ENCODE measurements at regions not wholly inside any gene's neighbourhood (a gene's known extent, or its start where the extent isn't known, plus 50 kb on each side); places are given as distances from the start of the nearest gene placed in this dataset.

- no peak overlapping the region for H3K4me3 ChIP-seq (ENCODE audit: control insufficient read depth, low read depth, low read length)
- no peak for TF ChIP-seq CTCF (IDR thresholded peaks at IDR 0.05; ENCODE audit: control insufficient read depth, insufficient read depth, low read depth, low read length, missing control alignments)
- no peak for DNase-seq (ENCODE audit: low read depth)
These were observed 155.8 kb downstream of the RBM46 start for GRCh38 chr4:154936873-154937272.

GRCh38 chr4:154939851-154940250 lies 158.8 kb downstream of the RBM46 start:
- TF ChIP-seq CTCF (IDR thresholded peaks at IDR 0.05; ENCODE audit: control insufficient read depth, insufficient read depth, low read depth, low read length, missing control alignments): no peak
- no peak for DNase-seq (ENCODE audit: low read depth)
- H3K4me3 ChIP-seq (ENCODE audit: control insufficient read depth, low read depth, low read length): no peak overlapping the region

GRCh38 chr4:154942176-154942575 lies 161.1 kb downstream of the RBM46 start:
- TF ChIP-seq CTCF (IDR thresholded peaks at IDR 0.05; ENCODE audit: control insufficient read depth, insufficient read depth, low read depth, low read length, missing control alignments): no peak
- H3K4me3 ChIP-seq (ENCODE audit: control insufficient read depth, low read depth, low read length): no peak overlapping the region
- no peak for DNase-seq (ENCODE audit: low read depth)

GRCh38 chr4:154944996-154945395 lies 163.9 kb downstream of the RBM46 start:
- H3K4me3 ChIP-seq (ENCODE audit: control insufficient read depth, low read depth, low read length): no peak overlapping the region

GRCh38 chr4:154946113-154946512 lies 165.0 kb downstream of the RBM46 start:
- no peak overlapping the region for H3K4me3 ChIP-seq (ENCODE audit: control insufficient read depth, low read depth, low read length)
- TF ChIP-seq CTCF (IDR thresholded peaks at IDR 0.05; ENCODE audit: control insufficient read depth, insufficient read depth, low read depth, low read length, missing control alignments): no peak
- no peak for DNase-seq (ENCODE audit: low read depth)

More at GRCh38 chr4:154944996-154945395, 163.9 kb downstream of the RBM46 start:
- no peak for DNase-seq (ENCODE audit: low read depth)
- TF ChIP-seq CTCF (IDR thresholded peaks at IDR 0.05; ENCODE audit: control insufficient read depth, insufficient read depth, low read depth, low read length, missing control alignments): no peak

- DNase-seq (ENCODE audit: low read depth): no peak
- TF ChIP-seq CTCF (IDR thresholded peaks at IDR 0.05; ENCODE audit: control insufficient read depth, insufficient read depth, low read depth, low read length, missing control alignments): no peak
- H3K4me3 ChIP-seq (ENCODE audit: control insufficient read depth, low read depth, low read length): no peak overlapping the region
These were observed 172.6 kb downstream of the RBM46 start for GRCh38 chr4:154953691-154954090.

- DNase-seq (ENCODE audit: low read depth): no peak
- no peak overlapping the region for H3K4me3 ChIP-seq (ENCODE audit: control insufficient read depth, low read depth, low read length)
- no peak for TF ChIP-seq CTCF (IDR thresholded peaks at IDR 0.05; ENCODE audit: control insufficient read depth, insufficient read depth, low read depth, low read length, missing control alignments)
These were observed 173.0 kb downstream of the RBM46 start for GRCh38 chr4:154954117-154954516.

Measured in AG09309 (cell line).